ENCODE measurements at regions not wholly inside any gene's neighbourhood (a gene's known extent, or its start where the extent isn't known, plus 50 kb on each side); places are given as distances from the start of the nearest gene placed in this dataset.

GRCh38 chr3:25292036-25292435 lies 136.0 kb upstream of the RARB start:
- no peak for DNase-seq (ENCODE audit: low spot score)

GRCh38 chr3:25292595-25292994 lies 135.5 kb upstream of the RARB start:
- DNase-seq (ENCODE audit: low spot score), result no peak

GRCh38 chr3:25293736-25294135 lies 134.3 kb upstream of the RARB start:
- no peak for DNase-seq (ENCODE audit: low spot score)

GRCh38 chr3:25294169-25294805 lies 133.8 kb upstream of the RARB start:
- DNase-seq (ENCODE audit: low spot score), result no peak

GRCh38 chr3:25297667-25298585 lies 130.1 kb upstream of the RARB start:
- DNase-seq (ENCODE audit: low spot score), result no peak

GRCh38 chr3:25300141-25300540 lies 127.9 kb upstream of the RARB start:
- DNase-seq (ENCODE audit: low spot score), result no peak

GRCh38 chr3:25304916-25305315 lies 123.1 kb upstream of the RARB start:
- no peak for DNase-seq (ENCODE audit: low spot score)

- no peak for DNase-seq (ENCODE audit: low spot score)
Measured at GRCh38 chr3:25306066-25306465, 122.0 kb upstream of the RARB start.

GRCh38 chr3:25306705-25307104 lies 121.4 kb upstream of the RARB start:
- DNase-seq (ENCODE audit: low spot score), result no peak

GRCh38 chr3:25313286-25313685 lies 114.8 kb upstream of the RARB start:
- DNase-seq (ENCODE audit: low spot score), result no peak

GRCh38 chr3:25324954-25325655 lies 103.0 kb upstream of the RARB start:
- no peak for DNase-seq (ENCODE audit: low spot score)

- no peak for DNase-seq (ENCODE audit: low spot score)
Measured at GRCh38 chr3:25335356-25335755, 92.7 kb upstream of the RARB start.

GRCh38 chr3:25338158-25338725 lies 89.8 kb upstream of the RARB start:
- no peak for DNase-seq (ENCODE audit: low spot score)

- DNase-seq (ENCODE audit: low spot score), result no peak
Measured at GRCh38 chr3:25339225-25339624, 88.8 kb upstream of the RARB start.

- no peak for DNase-seq (ENCODE audit: low spot score)
Measured at GRCh38 chr3:25344670-25345069, 83.4 kb upstream of the RARB start.

GRCh38 chr3:25349095-25349494 lies 79.0 kb upstream of the RARB start:
- no peak for DNase-seq (ENCODE audit: low spot score)

GRCh38 chr3:25349828-25350724 lies 78.0 kb upstream of the RARB start:
- no peak for DNase-seq (ENCODE audit: low spot score)

- DNase-seq (ENCODE audit: low spot score), result no peak
Measured at GRCh38 chr3:25350725-25351114, 77.3 kb upstream of the RARB start.

GRCh38 chr3:25354071-25354470 lies 74.0 kb upstream of the RARB start:
- no peak for DNase-seq (ENCODE audit: low spot score)

GRCh38 chr3:25355034-25355885 lies 72.8 kb upstream of the RARB start:
- DNase-seq (ENCODE audit: low spot score), result no peak

GRCh38 chr3:25355998-25356397 lies 72.1 kb upstream of the RARB start:
- no peak for DNase-seq (ENCODE audit: low spot score)
